NCI-H2081 treated with DMSO at 0.1 percent for 48 hours (cell line): ENCODE measurements at regions not wholly inside any gene's neighbourhood (a gene's known extent, or its start where the extent isn't known, plus 50 kb on each side); places are given as distances from the start of the nearest gene placed in this dataset.

Source experiments
- DNase-seq: peaks from one replicate; lab custom pipeline; 2025; lab: John Stamatoyannopoulos, UW

DNA sequence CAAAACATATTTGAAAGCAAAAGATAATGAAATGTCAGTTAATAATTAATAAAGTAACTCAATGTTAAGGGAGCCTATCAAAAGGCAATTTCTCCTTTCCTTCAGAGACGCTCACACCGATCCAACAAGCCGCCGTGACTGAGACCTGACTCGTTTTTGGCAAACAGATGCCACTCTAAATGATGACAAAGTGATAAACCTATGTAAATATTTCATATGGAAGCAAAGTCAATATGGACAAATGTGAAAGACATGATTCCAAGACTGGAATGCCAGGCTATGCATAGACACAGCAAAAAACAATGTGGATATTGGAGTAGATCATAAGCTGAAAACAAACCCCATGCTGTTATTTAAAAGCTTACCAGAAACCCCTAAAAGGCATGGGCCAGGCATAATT is 137.2 kb upstream of the SUCLG2 start:
- no peak for DNase-seq

DNA sequence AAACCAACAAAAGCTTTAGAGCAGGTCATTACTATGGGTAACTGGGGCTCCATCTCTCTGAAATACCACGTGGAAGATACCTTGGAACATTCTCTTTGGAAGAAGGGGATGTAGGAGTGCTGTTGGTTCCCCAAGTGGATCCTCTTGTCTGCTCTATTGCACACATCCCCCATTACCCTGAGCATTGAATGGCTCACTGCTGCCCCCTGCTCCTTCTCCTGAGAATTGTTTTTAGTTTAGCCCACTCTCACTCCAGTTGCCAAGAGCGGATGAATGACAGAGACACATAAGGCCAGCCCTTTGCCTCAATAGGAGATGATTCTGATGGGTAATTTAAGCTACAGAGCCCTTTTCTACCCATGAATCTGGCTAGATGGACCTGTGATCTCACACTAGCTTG is 135.6 kb upstream of the SUCLG2 start:
- DNase-seq: no peak

DNA sequence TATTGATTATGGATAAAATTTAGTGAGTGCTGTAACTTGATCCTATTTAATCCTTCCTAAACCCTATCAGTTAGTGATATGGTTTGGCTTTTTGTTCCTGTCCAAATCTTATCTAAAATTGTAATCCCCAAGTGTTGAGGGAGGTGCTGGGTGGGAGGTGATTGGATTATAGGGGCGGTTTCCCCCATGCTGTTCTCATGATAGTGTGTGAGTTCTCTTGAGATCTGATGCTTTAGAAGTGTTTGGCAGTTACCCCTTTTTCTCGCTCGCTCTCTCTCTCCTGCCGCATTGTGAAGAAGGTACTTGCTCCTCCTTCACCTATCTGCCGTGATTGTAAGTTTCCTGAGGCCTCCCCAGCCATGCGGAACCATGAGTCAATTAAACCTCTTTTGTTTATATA is 134.0 kb upstream of the SUCLG2 start:
- DNase-seq: no peak

DNA sequence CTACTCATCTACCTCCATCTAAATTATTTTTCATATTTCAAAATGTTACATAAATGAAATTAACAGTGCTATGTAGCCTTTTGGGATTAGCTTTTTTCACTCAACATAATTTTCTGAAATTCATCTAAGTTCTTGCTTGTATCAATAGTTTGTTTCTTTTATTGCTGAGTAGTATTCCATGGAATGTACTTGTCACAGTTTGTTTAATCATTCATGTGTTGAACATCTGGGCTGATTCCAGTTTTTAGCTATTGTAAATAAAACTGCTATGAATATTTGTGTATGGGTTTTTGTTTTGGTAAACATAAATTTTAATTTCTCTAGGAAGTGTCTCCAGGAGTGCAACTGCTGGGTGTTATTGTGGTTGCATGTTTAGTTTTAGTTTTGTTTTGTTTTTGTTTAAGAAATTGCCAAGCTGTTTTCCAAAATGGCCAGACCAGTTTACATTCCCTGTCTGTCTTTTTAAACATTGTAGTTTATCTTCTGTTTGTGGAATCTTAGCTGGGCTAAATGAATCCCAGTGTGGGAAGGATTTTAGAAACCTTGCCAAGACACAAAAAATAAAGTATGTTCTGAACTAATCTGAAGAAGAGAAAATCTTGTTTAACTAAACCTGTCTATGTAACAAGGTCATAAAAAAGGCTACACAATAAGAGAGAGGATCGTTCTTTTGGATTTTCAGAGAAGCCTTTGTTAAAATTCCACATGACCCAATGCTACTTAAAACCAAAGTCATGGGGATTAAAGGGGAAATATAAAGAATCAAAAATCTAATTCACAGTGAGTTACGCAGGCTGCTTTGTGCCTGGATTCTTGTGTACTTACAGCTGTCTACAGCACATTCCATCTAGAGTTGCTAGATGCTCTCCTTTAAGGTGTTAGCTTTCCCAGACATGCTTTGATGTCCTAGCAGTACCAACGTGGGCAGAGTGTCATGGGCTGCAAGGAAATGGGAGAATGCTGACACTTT is 129.2 kb upstream of the SUCLG2 start:
- no peak for DNase-seq

DNA sequence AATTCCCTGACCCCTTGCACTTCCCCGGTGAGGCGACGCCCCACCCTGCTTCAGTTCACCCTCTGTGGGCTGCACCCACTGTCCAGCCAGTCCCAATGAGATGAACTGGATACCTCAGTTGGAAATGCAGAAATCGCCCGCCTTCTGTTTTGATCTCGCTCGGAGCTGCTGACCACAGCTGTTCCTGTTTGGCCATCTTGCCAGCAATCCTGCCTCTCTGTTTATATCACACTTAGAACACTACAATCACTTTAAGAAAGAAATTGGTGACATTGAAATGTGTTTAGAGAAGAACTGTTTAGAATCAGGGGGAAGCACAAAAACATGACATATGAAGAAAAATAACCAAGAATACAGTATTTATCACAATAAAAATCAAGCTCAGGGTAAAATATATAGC is 127.5 kb upstream of the SUCLG2 start:
- no peak for DNase-seq

DNA sequence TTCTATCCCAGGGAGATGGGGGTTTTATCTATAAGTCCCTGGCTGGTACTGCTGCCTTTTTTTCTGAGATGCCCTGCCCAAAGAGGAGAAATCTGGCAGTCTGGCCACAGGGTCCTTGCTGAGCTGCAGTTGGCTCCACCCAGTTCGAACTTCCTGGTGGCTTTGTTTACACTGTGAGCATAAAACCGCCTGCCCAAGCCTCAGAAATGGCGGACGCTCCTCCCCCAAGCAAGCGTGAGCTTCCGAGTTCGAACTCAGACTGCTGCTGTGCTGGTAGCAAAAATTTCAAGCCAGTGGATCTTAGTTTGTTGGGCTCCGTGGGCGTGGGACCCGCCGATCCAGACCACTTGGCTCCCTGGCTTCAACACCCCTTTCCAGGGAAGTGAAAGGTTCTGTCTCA is 126.8 kb upstream of the SUCLG2 start:
- no peak for DNase-seq

DNA sequence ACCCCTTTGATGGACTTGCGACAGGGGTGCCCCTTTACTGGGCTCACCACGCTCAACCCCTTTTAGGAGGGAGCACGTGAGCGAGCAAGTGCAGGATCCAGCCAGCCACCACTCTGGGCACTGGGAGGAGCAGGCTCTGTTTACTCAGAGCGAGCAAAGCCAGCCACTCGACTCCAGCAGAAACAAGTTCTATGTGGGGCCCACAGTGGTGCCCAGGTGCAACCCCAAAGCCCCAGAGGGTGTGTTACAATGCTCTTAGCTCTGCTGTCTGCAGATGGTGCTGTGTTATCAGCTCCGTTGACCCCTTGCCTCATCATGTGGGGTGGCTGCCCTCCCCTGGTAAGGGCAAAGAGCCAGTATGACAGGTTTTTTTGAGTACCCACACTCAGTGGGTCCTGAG is 120.3 kb upstream of the SUCLG2 start:
- DNase-seq: no peak

DNA sequence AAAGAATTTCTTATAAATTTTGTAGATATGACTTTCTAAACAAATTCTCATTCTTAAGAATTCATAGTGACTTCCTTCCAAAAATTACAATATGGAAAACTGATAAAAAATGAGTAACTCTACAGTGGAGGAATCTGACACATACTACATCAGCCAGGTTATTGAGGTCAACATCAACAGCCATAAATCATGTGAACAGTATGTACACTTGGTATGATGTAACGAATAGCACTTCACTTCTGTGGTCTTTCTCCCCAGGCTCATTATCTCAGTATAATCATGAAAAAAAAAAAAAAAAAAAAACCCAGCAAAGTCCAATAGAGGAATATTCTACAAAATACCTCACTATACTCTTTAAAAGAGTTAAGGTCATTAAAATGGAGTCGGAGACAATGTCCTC is 111.2 kb upstream of the SUCLG2 start:
- DNase-seq: no peak

DNA sequence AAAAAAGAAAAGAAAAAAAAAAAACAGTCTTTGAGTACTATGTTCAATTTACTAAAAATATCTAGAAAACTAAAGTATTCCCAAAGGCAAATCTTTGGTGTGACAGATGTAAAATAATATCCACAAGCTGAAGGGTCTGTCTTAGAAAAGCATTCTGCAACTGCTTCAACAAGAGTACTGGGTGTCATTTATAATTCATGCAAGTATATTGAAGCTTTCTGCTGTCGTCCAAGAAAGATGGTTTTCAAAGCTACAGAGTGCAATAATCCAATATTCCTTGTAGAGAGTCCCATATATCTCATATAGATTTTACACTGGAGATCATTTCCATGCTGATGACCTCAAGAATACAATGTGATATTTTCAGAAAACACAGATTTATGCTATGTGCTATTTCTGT is 90.9 kb upstream of the SUCLG2 start:
- no peak for DNase-seq

DNA sequence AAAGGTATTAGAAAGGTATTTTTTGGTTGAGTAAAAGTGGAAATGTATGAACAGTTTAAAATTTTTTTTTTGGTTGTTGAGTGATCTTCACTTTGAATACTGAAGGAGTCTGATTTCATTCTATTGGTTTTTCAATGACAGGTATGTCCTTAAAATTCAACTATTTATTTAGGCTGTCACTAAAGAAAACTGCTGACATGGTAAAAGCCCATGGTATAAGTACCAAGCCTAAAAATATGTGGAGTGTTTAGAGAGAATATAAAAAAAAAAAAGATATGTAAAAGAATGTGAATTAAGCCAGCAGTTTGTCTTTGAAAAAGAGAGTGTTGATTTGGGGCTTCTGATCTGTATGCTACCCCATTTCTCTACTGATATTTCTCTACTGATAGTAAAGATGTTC is 90.3 kb upstream of the SUCLG2 start:
- DNase-seq: no peak

DNA sequence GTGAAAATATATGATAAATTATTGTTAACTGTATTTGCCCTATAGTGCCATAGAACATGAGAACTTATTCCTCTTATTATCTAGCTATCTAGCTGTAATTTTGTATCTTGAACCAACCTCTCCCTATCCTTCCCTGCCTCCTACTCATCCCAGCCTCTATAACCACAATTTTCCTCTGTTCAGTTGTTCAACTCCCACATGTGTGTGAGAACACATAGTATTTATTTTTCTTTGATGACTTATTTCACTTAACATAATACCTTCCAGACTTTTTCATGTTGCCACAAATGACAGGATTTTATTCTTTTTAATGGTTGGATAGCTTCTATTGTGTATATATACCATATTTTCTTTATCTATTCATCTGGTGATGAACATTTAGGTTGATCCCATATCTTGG is 85.4 kb upstream of the SUCLG2 start:
- no peak for DNase-seq

DNA sequence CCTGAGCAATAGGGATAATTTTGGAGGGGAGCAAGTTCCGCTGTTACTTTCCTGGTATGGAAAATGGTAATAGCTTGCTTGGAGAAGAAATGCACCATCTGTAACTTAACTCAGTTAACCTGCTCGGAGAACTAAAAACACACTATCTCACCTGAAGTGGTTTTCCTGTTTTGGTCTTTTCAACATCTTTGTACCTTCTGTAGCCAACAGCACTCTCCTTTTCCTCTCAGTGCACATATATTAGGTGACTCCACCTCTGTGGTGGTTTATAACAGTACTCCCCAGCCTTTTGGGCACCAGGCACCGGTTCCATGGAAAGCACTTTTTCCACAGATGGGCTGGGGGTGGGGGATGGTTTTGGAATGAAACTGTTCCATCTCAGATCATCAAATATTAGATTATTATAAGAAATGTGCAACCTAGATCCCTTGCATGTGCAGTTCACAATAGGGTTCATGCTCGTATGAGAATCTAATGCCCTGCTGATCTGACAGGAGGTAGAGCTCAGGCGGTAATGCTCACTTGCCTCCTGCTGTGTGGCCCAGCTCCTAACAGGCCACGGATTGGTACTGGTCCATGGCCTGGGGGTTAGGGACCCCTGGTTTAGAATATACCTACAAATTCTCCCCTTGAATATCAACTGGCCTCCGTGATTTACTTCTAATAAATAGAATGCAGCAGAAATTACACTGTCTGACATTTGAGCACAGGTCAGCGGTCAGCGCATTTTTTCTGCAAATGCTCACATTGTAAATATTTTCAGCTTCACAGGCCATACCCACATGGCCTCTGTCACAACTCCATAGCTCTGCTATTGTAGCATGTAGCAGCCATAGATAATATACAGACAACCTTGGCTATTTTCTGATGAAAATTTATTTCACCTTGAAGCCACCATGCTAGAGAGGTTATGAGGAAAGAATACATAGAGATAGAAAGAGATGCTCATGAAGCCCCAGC is 83.8 kb upstream of the SUCLG2 start:
- DNase-seq: no peak

DNA sequence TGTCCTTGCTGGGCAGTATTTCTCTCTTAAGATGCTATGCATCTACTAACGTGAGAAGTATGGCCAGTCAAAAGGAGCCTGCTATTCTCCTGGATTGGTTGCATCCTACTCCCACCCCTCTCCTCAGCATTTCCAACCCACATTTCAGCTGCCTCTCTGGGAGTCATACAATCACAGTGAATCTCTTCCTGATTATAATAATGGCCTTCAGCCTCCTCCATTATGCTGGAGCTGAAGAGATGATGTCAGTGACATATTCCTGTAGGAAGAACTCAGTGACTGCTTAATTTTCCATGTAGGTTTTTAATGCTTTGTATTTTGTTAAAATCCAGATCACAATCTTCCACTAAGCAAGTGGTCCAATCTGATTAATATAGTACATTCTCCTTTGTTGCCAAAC is 82.7 kb upstream of the SUCLG2 start:
- DNase-seq: no peak

DNA sequence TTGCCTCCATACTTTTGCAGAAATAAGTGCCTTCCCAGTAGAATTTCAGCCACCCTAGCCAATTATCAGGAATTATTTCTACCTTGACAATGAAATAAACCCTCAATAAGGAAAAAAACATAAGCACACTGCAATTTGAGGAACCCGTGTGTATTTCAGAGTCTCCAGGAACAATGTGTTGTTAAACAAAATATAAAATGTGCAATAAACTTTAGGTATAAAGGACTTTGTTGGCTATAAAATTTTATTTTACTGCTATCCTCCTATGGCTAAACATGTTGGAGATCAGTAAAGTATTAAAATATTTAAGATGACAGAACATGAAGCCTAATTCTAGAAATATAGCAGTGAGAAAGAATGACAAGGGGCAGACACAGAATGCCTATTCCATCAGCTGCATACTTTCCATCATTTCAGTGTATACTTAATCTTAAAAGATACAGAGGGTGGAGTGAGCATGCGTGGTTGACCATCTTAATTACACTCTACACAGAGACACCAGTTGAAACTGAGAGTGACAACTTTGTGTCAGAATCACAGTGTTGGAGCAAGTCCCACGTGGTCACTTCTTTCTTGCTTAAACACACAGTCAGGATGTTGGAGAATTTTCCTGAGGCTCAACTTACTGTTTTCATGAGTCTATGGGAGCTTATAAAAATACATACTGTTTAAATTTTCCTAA is 79.0 kb upstream of the SUCLG2 start:
- no peak for DNase-seq

DNA sequence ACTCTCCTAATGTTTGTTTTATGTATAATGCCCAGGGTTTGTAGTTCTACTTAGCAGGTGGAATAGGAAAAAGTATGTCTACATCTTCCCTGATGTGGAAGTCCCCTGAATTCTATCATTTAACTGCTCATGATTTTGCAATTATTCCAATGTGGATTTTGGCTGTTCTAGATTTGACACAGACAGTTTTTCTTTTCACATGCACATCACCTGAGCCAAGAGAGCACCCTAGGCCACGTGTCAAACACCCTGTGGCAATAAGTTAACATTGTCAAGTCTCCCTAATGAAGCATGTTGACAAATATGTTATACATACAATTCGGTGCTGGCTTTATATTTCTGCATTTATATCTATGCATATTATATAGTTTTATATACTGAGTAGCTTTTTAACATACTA is 70.0 kb upstream of the SUCLG2 start:
- no peak for DNase-seq

DNA sequence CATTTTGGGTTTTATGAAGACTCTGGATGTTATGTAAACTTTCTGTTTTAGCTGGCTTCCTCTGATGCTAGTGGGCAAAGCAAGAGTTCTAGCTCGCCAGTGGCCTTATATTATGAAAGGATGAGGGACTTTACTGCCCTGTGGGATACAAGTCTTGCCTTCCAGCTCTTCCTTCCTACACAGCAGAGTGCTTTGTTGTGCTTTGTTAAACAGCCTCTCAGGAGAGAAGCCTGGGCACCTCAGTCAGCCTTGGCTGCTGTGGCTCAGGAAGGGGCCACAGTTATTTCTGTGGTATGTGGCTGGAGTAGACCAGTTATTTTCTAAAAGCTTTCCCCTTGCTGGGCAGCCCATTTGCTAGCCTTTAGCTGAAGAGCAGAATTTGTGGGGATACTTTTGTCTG is 69.5 kb upstream of the SUCLG2 start:
- DNase-seq: no peak

DNA sequence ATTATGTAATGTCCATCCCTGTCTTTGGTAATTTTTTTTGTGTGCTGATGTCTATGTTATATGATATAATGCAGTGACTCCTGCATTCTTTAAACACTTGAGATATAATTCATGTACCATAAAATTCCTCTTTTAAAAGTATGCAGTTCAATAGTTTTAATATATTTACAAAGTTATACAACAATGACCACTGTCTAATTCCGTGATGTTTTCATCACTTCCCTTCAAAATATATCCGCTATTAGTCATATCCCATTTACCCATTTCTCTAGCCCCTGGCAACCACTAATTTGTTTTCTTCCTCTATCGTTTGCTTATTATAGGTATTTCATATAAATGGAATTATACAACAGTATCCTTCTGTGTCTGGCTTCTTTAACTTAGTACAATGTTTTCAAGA is 64.9 kb upstream of the SUCLG2 start:
- no peak for DNase-seq

DNA sequence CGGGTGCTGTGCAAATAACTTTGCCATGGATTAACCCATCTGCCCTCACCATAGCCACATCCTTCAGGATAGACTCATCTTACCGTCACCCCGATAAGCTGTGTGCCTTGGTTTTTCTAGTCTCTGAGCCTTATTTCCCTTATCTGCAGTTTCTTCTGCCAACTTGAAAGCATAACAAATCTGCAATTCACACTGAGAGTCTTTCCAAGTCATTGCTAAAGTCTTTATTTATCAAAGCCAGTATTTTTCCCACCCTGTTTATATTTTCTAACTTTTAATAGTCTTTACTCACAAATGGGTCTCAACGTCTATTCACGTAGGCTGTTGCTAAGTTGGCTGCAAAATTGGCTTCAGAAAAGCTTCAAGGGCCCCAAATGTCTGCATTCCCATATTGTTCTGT is 61.6 kb upstream of the SUCLG2 start:
- DNase-seq: no peak

DNA sequence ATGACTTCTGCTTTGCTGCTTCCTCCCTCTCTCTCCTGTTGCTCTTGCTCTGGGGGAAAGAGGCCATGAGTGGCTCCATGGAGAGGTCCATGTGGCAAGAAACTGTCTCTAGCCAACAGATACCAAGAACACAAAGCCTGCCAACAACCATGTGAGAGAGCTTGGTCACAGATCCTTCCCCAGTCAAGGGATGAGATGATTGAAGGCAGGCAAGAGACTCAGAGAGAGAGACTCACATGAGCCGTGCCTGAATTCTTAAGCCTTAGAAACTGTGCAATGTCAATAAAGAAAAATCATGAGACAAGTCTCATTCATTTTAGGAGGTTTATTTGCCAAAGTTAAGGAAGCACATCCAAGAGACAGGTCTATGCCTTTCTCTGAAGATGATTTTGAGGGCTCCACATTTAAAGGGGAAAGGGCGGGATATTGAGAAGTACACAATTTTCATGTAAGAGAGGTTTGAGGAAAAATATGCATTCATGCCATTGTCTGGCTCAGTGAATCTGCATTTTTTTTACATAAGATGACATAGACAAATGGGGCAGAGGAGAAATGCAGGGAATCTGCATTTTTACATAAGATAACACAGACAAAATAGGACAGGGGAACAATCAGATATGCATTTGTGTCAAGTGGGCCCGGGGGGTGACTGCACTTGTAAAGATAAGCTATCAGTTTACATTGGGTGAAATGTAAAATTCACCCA is 59.5 kb upstream of the SUCLG2 start:
- DNase-seq: no peak

DNA sequence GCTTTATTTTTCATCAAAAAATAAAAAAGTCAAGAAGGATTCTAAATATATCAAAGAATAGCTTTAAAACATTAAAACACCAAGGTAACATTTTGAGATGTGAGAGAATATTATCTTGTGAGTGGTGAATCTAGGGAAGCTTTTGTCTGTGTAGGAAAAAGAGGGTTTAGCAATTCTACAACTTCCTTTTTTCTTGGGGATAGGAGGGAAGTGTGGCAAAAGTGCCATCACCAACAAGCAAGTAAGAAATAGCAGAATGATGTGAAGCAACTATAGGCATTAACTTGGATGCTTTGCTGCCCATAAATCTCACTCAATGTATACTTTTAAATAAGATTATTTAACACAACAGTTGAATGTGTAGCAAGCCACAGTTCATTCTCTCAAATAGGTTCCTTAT is 57.8 kb upstream of the SUCLG2 start:
- no peak for DNase-seq

DNA sequence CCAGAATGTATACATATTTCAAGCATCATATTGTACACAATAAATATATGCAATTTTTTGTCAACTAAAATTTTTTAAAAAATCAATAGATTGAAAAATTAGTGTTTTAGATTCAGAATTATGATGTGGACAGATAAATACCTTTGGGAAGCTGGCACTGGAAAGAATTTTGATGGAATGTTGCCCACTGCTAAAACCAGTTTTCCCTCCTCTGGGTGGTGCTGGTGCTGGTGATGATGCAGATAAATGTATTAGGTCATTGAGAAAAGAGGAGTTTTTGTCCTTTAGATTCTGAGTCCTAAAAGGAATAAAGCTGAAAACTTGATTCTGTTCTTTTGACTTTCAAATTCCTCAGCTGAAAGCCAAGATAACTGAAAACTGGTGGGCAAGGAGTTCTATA is 56.0 kb upstream of the SUCLG2 start:
- no peak for DNase-seq

DNA sequence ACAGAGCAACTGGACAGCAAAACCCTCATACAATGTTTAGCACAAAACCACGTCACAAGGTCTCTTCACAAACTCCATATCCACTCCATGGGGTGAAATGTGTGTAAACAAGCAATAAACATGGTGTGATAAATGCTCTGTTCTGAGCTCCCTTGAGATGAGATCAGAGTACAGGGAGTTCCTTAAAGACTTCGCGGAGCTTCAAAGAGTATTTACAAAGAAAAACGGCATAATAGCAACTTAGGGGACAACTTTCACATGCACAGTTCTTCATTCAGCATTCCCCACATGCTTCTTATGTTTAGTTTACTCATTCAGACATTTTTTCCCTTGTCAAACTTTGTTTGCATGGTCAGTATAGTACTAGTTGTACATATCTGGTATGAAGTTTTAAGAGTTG is 52.5 kb upstream of the SUCLG2 start:
- DNase-seq: no peak
